Caco-2 (cell line): ENCODE measurements at regions not wholly inside any gene's neighbourhood (a gene's known extent, or its start where the extent isn't known, plus 50 kb on each side); places are given as distances from the start of the nearest gene placed in this dataset.

Source experiments
- BruUV-seq: library from RNA; stranded (reverse); fragments of 400-500 nt; replicated peaks from 2 replicates; lab custom pipeline; 2021; lab: Mats Ljungman, UMichigan
- CTCF ChIA-PET: fragments of 300-600 bp; sonication (Branson Sonifier 250); formaldehyde crosslinking; loops from one replicate; lab custom pipeline; 2022; ENCODE audit warnings: antibody characterized with exemption; lab: Charles Lee
- POLR2A ChIA-PET: fragments of 300-600 bp; sonication (Branson Sonifier 250); formaldehyde crosslinking; loops from one replicate; lab custom pipeline; 2022; ENCODE audit warnings: antibody characterized with exemption; lab: Charles Lee
- DNase-seq, 2 experiments: peaks; one replicate each; pipeline versions ENCODE4 v3.0.0 to v3.0.0-alpha.2; 2020 to 2022
- H3K27me3 ChIP-seq: replicated peaks from 2 replicates; pipeline ENCODE4 v1.6.0; 2011; ENCODE audit warnings: low read length; ENCODE audit not compliant: control insufficient read depth, insufficient read depth
- H3K36me3 ChIP-seq: 2 replicates; pipeline ENCODE4 v1.5.1; 2011; ENCODE audit warnings: low read length; ENCODE audit not compliant: control insufficient read depth, insufficient read depth
- H3K4me1 ChIP-seq: fragments of 250-450 bp; sonication (Bioruptor Pico); 2 replicates; pipeline ENCODE4 v1.5.1; 2020; ENCODE audit warnings: mild to moderate bottlenecking
- H3K4me3 ChIP-seq: 2 replicates; pipeline ENCODE4 v1.5.1; 2011; ENCODE audit warnings: low read depth, mild to moderate bottlenecking, control low read depth, low read length
- H3K9me3 ChIP-seq: fragments of 250-450 bp; sonication (Bioruptor Pico); 2 replicates; pipeline ENCODE4 v1.5.1; 2020; ENCODE audit warnings: mild to moderate bottlenecking, moderate library complexity
- H3K27ac Mint-ChIP-seq: one replicate; pipeline ENCODE4 v1.8.0; 2022; ENCODE audit warnings: mixed read lengths; ENCODE audit not compliant: unreplicated experiment
- H3K27me3 Mint-ChIP-seq: one replicate; pipeline ENCODE4 v1.8.0; 2022; ENCODE audit warnings: mixed read lengths; ENCODE audit not compliant: insufficient read depth, unreplicated experiment
- H3K36me3 Mint-ChIP-seq: one replicate; pipeline ENCODE4 v1.8.0; 2022; ENCODE audit warnings: mild to moderate bottlenecking, mixed read lengths; ENCODE audit not compliant: insufficient read depth, unreplicated experiment
- H3K4me1 Mint-ChIP-seq: one replicate; pipeline ENCODE4 v1.8.0; 2022; ENCODE audit warnings: low read depth, mixed read lengths; ENCODE audit not compliant: unreplicated experiment
- H3K4me3 Mint-ChIP-seq: one replicate; pipeline ENCODE4 v1.8.0; 2022; ENCODE audit warnings: mild to moderate bottlenecking, moderate library complexity, mixed read lengths; ENCODE audit not compliant: unreplicated experiment
- H3K9me3 Mint-ChIP-seq: one replicate; pipeline ENCODE4 v1.8.0; 2022; ENCODE audit warnings: mixed read lengths; ENCODE audit not compliant: unreplicated experiment
- intact Hi-C: fragments of 100-400 bp; cut with micrococcal nuclease; formaldehyde crosslinking; loops from one replicate; pipeline ENCODE4 v1.10.0; 2022; ENCODE audit not compliant: unreplicated experiment
- TF ChIP-seq, protein P1 (sequence below), 2 experiments: fragments of 200-600 bp in 1 of 2; IDR thresholded peaks; 1 replicate in 1 of 2; 2 replicates in 1 of 2; pipeline versions ENCODE4 v1.5.1 to v1.8.0; 2011 to 2022; ENCODE audit warnings: antibody characterized with exemption in 1 of 2, control low read depth in 1 of 2, inconsistent platforms in 1 of 2, low read depth in 1 of 2, low read length in 1 of 2, mild to moderate bottlenecking in 1 of 2, moderate library complexity in 1 of 2; ENCODE audit not compliant: insufficient read depth in 1 of 2, severe bottlenecking in 1 of 2, unreplicated experiment in 1 of 2

DNA sequence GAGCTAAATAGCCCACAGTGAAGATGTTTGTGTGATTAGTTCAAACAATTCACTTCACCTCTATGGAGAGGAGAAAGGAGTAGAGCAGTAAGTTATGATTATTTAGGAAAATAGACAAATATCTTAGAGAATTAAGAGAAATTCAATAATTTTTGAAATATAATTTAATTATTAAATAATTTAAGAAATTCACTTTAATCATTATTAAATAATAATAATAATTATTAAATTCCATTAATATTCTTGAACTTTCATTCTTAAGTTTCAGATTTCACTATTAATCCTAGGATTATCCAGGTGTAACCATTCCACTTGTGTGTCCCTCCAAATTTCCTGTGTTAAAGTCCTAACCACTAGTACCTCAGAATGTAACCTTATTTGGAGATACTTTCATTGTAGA, 58.9 kb upstream of the RGS18 start:
- peaks cover 5% of the 10 kb centered on the region for H3K27me3 Mint-ChIP-seq
- Histone ChIP-seq H3K27me3 (no peaks in the 10 kb centered on the region), H3K4me3 (no peak overlapping the region), H3K4me1 (peaks cover 3% of the 10 kb centered on the region; the same call in 1 of the 2 replicates), H3K9me3 (no peaks in the 10 kb centered on the region), H3K36me3 (no peaks in the 10 kb centered on the region)
- peaks cover 5% of the 10 kb centered on the region for H3K4me1 Mint-ChIP-seq
- intact Hi-C loops = no loop called here
- no peak overlapping the region for H3K4me3 Mint-ChIP-seq
- TF ChIP-seq, protein P1, sequence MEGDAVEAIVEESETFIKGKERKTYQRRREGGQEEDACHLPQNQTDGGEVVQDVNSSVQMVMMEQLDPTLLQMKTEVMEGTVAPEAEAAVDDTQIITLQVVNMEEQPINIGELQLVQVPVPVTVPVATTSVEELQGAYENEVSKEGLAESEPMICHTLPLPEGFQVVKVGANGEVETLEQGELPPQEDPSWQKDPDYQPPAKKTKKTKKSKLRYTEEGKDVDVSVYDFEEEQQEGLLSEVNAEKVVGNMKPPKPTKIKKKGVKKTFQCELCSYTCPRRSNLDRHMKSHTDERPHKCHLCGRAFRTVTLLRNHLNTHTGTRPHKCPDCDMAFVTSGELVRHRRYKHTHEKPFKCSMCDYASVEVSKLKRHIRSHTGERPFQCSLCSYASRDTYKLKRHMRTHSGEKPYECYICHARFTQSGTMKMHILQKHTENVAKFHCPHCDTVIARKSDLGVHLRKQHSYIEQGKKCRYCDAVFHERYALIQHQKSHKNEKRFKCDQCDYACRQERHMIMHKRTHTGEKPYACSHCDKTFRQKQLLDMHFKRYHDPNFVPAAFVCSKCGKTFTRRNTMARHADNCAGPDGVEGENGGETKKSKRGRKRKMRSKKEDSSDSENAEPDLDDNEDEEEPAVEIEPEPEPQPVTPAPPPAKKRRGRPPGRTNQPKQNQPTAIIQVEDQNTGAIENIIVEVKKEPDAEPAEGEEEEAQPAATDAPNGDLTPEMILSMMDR (IDR thresholded peaks at IDR 0.05; ENCODE audit: insufficient read depth in 1 of 2, low read depth in 1 of 2, low read length in 1 of 2, severe bottlenecking in 1 of 2, unreplicated experiment in 1 of 2) = no peak
- DNase-seq = no peak
- H3K27ac Mint-ChIP-seq = no peak overlapping the region
- CTCF ChIA-PET = no interaction called here
- peaks cover 18% of the 10 kb centered on the region for H3K9me3 Mint-ChIP-seq
- BruUV-seq = no TSS peak
- no peaks in the 10 kb centered on the region for H3K36me3 Mint-ChIP-seq
- POLR2A ChIA-PET = no interaction called here

DNA sequence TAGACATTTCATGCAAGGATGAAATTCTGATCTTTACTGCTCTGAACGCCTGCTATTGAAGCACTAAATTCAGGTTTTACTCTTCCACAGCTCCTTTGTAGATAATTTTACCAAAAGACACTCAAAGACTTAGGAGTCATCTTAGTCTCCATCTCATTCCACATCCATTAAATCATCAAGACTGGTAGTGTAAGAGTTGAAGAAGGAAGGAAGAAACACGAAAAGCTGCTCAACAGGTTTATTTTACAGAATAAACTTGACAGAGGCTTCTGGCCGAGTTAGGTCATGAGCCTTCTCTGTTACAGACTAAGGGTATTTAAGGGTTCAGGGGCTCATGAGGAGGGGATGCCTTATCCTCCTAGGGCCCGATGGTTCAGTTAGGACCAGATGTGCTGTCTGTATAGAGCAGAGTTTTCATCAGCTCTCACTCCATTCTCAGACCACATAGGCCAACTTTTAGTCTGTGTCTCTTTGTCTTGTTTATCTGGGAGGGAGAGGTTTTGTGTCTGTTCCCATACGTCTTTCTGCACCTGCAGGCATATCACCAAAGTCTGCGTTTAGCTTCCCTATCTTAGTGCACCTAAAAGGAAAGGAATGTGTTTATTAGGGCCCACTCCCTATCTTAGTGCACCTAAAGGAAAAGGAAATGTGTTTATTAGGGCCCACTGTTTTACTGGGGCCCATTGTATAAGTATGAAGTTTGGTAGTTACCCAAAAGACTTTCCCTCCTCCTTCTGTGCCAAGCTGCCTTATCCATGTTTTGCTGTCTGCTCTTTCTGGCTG, 57.4 kb upstream of the RGS18 start:
- no peaks in the 10 kb centered on the region for H3K36me3 Mint-ChIP-seq
- peaks cover 3% of the 10 kb centered on the region; the same call in 1 of the 2 replicates for H3K4me1 ChIP-seq
- BruUV-seq = no TSS peak
- ChIA-PET CTCF (no interaction called here), POLR2A (no interaction called here)
- DNase-seq = no peak
- H3K27me3 Mint-ChIP-seq = no peaks in the 10 kb centered on the region
- no peak overlapping the region for H3K27ac Mint-ChIP-seq
- no peaks in the 10 kb centered on the region for H3K27me3 ChIP-seq
- peaks cover 5% of the 10 kb centered on the region for H3K4me1 Mint-ChIP-seq
- H3K9me3 ChIP-seq = no peaks in the 10 kb centered on the region
- intact Hi-C loops = loop anchor here (10.0 kb wide), 1 partner anchor 106 kb away; no protein-coding TSS in a partner anchor
- peaks cover 6% of the 10 kb centered on the region for H3K9me3 Mint-ChIP-seq
- TF ChIP-seq, protein P1 (IDR thresholded peaks at IDR 0.05; ENCODE audit: insufficient read depth in 1 of 2, low read depth in 1 of 2, low read length in 1 of 2, severe bottlenecking in 1 of 2, unreplicated experiment in 1 of 2) = no peak
- no peaks in the 10 kb centered on the region for H3K36me3 ChIP-seq
- no peak overlapping the region for H3K4me3 Mint-ChIP-seq
- H3K4me3 ChIP-seq = no peak overlapping the region

DNA sequence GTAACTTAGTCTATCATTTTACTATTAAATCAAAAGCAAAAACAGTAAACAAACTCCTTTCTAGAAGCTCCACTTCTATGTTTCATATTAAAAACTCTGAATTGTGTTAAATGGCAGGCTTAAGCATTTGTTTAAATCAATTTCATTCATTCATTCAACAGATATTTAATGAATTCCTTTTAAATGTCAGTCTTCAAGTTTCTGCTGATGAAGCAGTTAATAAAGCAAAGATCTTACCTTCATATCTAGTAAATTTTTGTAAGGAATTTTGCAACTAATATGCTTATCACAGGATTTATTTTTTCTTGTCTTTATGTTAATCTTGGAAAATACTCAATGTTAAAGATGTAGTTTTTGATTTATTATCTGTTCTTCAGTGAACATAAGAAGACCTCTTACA, 54.1 kb upstream of the RGS18 start:
- Histone ChIP-seq H3K36me3 (no peaks in the 10 kb centered on the region), H3K4me1 (peaks cover 3% of the 10 kb centered on the region; the same call in 1 of the 2 replicates), H3K27me3 (no peaks in the 10 kb centered on the region), H3K4me3 (no peak overlapping the region), H3K9me3 (no peaks in the 10 kb centered on the region)
- Mint-ChIP-seq H3K4me1 (peaks cover 5% of the 10 kb centered on the region), H3K27ac (no peak overlapping the region), H3K4me3 (no peak overlapping the region), H3K9me3 (peaks cover 5% of the 10 kb centered on the region), H3K27me3 (no peaks in the 10 kb centered on the region), H3K36me3 (no peaks in the 10 kb centered on the region)
- ChIA-PET CTCF (no interaction called here), POLR2A (no interaction called here)
- TF ChIP-seq, protein P1 (IDR thresholded peaks at IDR 0.05; ENCODE audit: insufficient read depth in 1 of 2, low read depth in 1 of 2, low read length in 1 of 2, severe bottlenecking in 1 of 2, unreplicated experiment in 1 of 2) = no peak
- BruUV-seq = no TSS peak
- no peak for DNase-seq
- intact Hi-C loops = loop anchor here (10.0 kb wide), 1 partner anchor 109 kb away; no protein-coding TSS in a partner anchor
